ENCODE measurements at regions not wholly inside any gene's neighbourhood (a gene's known extent, or its start where the extent isn't known, plus 50 kb on each side); places are given as distances from the start of the nearest gene placed in this dataset.

GRCh38 chr7:106425017-106425719 lies 140.4 kb upstream of the NAMPT start:
- TF ChIP-seq ZNF724P (CRISPR knock-in tag; IDR thresholded peaks at IDR 0.05; ENCODE audit: borderline replicate concordance) (no peak), CSRNP1 (CRISPR knock-in tag; IDR thresholded peaks at IDR 0.05) (no peak), SP2 (CRISPR knock-in tag; IDR thresholded peaks at IDR 0.05) (no peak), PCBP2 (optimal IDR thresholded peaks at IDR 0.05; ENCODE audit: low read depth, low read length, poor library complexity, severe bottlenecking) (no peak), GMEB1 (CRISPR knock-in tag; IDR thresholded peaks at IDR 0.05; ENCODE audit: borderline replicate concordance) (no peak), BRF2 (CRISPR knock-in tag; IDR thresholded peaks at IDR 0.05) (no peak), TIGD3 (CRISPR knock-in tag; IDR thresholded peaks at IDR 0.05; ENCODE audit: borderline replicate concordance) (no peak)

Data from HepG2 (cell line).